BE2C (cell line): ENCODE measurements at regions not wholly inside any gene's neighbourhood (a gene's known extent, or its start where the extent isn't known, plus 50 kb on each side); places are given as distances from the start of the nearest gene placed in this dataset.

ENCODE experiments used
- DNase-seq: peaks from one replicate; pipeline ENCODE4 v3.0.0-alpha.2; 2020
- H3K27me3 ChIP-seq: fragments of 250-450 bp; sonication (Bioruptor Pico); 2 replicates; pipeline ENCODE4 v1.5.1; 2020; ENCODE audit warnings: mild to moderate bottlenecking
- H3K36me3 ChIP-seq: fragments of 250-450 bp; sonication (Bioruptor Pico); 2 replicates; pipeline ENCODE4 v1.5.1; 2020; ENCODE audit warnings: mild to moderate bottlenecking
- H3K4me1 ChIP-seq: fragments of 250-450 bp; sonication (Bioruptor Pico); 2 replicates; pipeline ENCODE4 v1.5.1; 2020
- H3K4me3 ChIP-seq: 2 replicates; pipeline ENCODE4 v1.5.1; 2011; ENCODE audit warnings: low read depth, low read length
- H3K9me3 ChIP-seq: fragments of 250-450 bp; sonication (Bioruptor Pico); 2 replicates; pipeline ENCODE4 v1.5.1; 2020
- TF ChIP-seq, protein P1 (sequence below): IDR thresholded peaks from 2 replicates; pipeline ENCODE4 v1.5.1; 2012; ENCODE audit warnings: mild to moderate bottlenecking, low read depth, low read length

DNA sequence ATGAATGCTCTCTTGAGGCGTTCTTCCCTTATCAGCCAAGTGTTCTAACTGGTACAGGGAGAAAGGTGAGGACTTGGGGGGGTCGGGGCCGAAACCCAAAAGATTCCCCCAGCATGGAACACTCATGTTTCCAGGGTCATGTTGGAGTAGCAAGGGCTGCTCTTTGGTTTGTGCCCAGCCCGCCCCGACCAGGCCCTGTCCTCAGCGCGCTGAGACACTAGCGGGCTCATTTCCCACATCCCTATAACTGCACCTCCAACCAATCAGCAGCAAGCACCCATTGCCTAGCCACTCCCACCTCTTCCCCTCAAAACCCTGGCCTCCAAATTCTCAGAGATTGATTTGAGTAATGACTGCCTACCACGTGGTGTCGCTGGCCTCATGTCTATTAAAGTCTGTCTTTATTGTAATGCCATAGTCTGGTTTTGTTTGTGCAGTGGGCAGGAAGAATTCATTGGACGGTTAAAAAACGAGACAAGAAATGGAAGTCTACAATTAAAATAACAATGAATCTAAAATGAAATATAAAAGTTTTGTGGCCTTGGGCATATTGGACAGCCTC lies 1928.4 kb downstream of the STIM2 start:
- Histone ChIP-seq H3K4me3 (no peak overlapping the region), H3K27me3 (no peaks in the 10 kb centered on the region), H3K36me3 (no peaks in the 10 kb centered on the region), H3K4me1 (no peaks in the 10 kb centered on the region), H3K9me3 (no peaks in the 10 kb centered on the region)
- TF ChIP-seq, protein P1, sequence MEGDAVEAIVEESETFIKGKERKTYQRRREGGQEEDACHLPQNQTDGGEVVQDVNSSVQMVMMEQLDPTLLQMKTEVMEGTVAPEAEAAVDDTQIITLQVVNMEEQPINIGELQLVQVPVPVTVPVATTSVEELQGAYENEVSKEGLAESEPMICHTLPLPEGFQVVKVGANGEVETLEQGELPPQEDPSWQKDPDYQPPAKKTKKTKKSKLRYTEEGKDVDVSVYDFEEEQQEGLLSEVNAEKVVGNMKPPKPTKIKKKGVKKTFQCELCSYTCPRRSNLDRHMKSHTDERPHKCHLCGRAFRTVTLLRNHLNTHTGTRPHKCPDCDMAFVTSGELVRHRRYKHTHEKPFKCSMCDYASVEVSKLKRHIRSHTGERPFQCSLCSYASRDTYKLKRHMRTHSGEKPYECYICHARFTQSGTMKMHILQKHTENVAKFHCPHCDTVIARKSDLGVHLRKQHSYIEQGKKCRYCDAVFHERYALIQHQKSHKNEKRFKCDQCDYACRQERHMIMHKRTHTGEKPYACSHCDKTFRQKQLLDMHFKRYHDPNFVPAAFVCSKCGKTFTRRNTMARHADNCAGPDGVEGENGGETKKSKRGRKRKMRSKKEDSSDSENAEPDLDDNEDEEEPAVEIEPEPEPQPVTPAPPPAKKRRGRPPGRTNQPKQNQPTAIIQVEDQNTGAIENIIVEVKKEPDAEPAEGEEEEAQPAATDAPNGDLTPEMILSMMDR, result no peak
- no peak for DNase-seq

DNA sequence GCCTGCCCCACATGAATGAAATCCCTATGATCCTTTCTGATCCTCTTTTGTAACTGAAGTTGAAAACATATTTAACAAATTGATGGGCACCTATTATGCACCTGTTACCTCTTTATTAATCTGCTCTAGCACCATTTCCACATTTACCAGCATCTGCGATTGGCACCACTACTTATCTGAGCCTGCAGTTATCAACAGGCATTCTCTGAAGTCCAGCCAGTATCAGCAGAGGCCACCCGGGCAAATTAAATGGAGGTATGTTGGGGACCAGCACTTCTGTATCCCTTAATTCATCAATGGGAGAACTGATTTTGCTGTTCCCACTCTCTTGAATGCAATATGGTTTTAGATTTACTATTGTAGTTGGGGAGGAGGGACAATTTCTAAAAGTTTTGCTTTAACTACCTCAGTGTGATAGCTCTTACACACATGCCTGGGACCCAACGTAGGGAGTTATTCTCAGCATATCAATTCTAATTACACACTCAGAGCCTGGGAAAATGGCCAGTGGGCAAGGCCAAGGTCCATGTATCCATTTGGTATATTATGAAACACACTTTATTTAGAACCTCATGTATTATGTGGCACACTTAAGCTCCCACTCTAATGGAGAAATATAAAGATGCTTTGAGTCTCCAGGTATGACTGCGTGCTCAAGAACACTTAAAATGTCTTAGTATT lies 1927.1 kb upstream of the PCDH7 start:
- H3K27me3 ChIP-seq, result no peaks in the 10 kb centered on the region
- no peaks in the 10 kb centered on the region for H3K9me3 ChIP-seq
- H3K4me3 ChIP-seq, result no peak overlapping the region
- no peaks in the 10 kb centered on the region for H3K36me3 ChIP-seq
- no peaks in the 10 kb centered on the region for H3K4me1 ChIP-seq
- DNase-seq, result no peak
- TF ChIP-seq, protein P1, result no peak

DNA sequence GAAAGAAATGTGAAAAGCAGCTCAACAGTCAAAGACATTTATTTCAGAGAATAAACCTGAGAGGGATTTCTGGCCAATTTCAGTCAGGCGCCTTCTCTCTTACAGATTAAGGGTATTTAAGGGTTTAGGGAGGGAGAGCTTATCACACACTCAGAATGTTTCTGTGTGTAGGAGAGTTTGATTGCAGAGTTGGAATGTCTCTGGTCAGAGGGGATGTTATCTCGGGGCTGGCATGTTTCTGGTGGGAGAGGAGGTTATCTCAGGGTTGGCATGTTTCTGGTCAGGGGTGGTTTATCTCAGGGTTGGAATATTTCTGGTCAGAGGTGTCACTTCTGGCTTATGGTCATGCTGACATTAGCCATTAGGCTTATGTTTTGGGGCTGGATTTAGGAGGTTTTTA lies 1920.5 kb upstream of the PCDH7 start:
- Histone ChIP-seq H3K27me3 (no peaks in the 10 kb centered on the region), H3K4me3 (no peak overlapping the region), H3K36me3 (no peaks in the 10 kb centered on the region), H3K4me1 (no peaks in the 10 kb centered on the region), H3K9me3 (no peaks in the 10 kb centered on the region)
- TF ChIP-seq, protein P1, result no peak
- DNase-seq, result no peak

DNA sequence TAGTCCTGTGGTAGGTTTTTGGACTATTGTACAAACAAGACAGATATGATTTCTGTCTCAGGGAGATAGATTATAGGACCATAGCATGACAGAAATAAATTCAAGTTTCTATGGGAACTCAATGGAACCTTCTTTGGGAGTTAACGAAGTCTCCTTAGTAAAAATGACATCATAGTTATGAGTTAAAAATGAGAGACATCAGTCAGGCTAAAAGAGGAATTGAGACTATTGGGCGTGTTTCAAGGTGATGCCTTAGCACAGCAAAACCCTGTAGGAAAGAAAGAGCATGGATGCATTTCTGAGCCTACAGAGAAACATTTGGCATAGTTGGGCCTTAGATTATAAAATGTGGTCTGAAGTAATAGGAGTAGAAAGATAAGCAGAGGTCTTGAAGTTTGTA lies 1909.1 kb upstream of the PCDH7 start:
- no peak overlapping the region for H3K4me3 ChIP-seq
- TF ChIP-seq, protein P1, result no peak
- H3K9me3 ChIP-seq, result no peaks in the 10 kb centered on the region
- H3K36me3 ChIP-seq, result no peaks in the 10 kb centered on the region
- no peak for DNase-seq
- H3K4me1 ChIP-seq, result no peaks in the 10 kb centered on the region
- no peaks in the 10 kb centered on the region for H3K27me3 ChIP-seq

DNA sequence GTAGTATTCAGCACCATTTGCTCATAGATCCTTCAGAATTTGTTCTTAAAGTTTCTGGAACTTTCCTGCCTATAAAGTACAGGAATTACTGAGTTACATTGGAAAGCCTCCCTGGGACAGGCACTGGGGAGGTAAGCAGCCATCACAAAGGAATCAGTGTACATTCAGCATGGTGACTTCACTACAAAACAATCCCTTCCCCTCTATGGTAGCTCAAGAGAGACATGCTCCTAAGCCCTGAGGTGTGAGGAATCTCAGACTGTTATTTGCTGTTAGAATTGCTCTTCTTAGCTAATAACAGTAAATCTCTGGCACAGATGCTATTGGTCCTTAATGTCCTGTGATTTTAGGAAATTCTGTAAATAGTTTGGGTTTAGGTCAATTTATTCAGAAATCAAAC lies 1898.0 kb upstream of the PCDH7 start:
- H3K36me3 ChIP-seq, result no peaks in the 10 kb centered on the region
- no peaks in the 10 kb centered on the region for H3K27me3 ChIP-seq
- no peaks in the 10 kb centered on the region for H3K9me3 ChIP-seq
- H3K4me3 ChIP-seq, result no peak overlapping the region
- no peaks in the 10 kb centered on the region for H3K4me1 ChIP-seq
- no peak for DNase-seq
- TF ChIP-seq, protein P1, result no peak

DNA sequence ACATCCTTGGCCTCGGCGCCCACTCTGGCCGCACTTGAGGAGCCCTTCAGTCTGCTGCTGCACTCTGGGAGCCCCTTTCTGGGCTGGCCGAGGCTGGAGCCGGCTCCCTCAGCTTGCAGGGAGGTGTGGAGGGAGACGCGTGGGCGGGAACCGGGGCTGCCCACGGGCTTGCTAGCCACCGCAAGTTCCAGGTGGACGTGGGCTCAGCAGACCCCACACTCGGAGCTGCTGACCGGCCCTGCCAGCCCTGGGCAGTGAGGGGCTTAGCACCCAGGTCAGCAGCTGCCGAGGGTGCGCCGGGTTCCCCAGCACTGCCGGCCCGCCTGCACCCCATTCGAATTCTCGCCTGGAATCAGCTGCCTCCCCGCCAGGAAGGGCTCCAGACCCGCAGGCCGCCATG lies 1892.3 kb upstream of the PCDH7 start:
- H3K27me3 ChIP-seq, result no peaks in the 10 kb centered on the region
- no peak for DNase-seq
- no peaks in the 10 kb centered on the region for H3K4me1 ChIP-seq
- no peaks in the 10 kb centered on the region for H3K36me3 ChIP-seq
- TF ChIP-seq, protein P1, result no peak
- no peak overlapping the region for H3K4me3 ChIP-seq
- no peaks in the 10 kb centered on the region for H3K9me3 ChIP-seq
